Stimulated activated naive CD8-positive, alpha-beta T cell treated with anti-CD3 and anti-CD28 coated beads, Interleukin-15, Interleukin-2, amounts not matched to agents 100 ng/mL and 50 ng/mL, for 24 hours (primary cell): ENCODE measurements at regions not wholly inside any gene's neighbourhood (a gene's known extent, or its start where the extent isn't known, plus 50 kb on each side); places are given as distances from the start of the nearest gene placed in this dataset.
"Not testable (repeated sequence)": the region's sequence is repeated elsewhere in the genome, so short reads cannot be mapped to it uniquely, and the experiment has no call there.

ENCODE experiments used
- H3K27ac Mint-ChIP-seq: one replicate; pipeline ENCODE4 v1.8.0; 2021; ENCODE audit warnings: mild to moderate bottlenecking, mixed read lengths
- H3K27me3 Mint-ChIP-seq: one replicate; pipeline ENCODE4 v1.8.0; 2021; ENCODE audit warnings: mixed read lengths
- H3K36me3 Mint-ChIP-seq: one replicate; pipeline ENCODE4 v1.8.0; 2021; ENCODE audit warnings: low read depth, mixed read lengths
- H3K4me1 Mint-ChIP-seq: one replicate; pipeline ENCODE4 v1.8.0; 2021; ENCODE audit warnings: low read depth, mixed read lengths
- H3K4me3 Mint-ChIP-seq: one replicate; pipeline ENCODE4 v1.8.0; 2021; ENCODE audit warnings: mild to moderate bottlenecking, mixed read lengths
- H3K9me3 Mint-ChIP-seq: one replicate; pipeline ENCODE4 v1.8.0; 2021; ENCODE audit warnings: mixed read lengths

DNA sequence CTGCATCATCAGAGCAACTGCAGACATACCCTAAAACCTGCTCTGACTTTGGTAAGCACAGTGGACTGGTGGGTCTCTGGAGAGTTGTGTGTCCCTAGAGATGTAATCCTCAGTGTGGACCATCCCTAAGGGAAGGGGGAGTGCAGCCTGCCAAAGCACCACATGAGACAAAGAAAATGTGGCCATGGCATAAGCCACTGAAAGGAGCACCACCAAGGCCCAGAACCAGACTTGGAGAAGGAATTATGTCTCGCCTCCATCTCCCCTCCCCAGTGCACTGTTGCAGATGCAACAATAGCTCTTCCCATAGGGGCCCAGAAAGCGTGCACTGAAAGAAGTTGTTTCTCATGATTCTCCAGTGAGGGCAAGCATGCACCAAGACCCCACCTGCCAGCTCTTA, 69.7 kb upstream of the AGAP9 start:
- not testable (repeated sequence) for H3K9me3 Mint-ChIP-seq, H3K36me3 Mint-ChIP-seq, H3K4me3 Mint-ChIP-seq, H3K27ac Mint-ChIP-seq, H3K4me1 Mint-ChIP-seq
- H3K27me3 Mint-ChIP-seq = peaks cover 25% of the 10 kb centered on the region

GRCh38 chr10:47590956-47591355, 67.5 kb upstream of the AGAP9 start:
- H3K4me1 Mint-ChIP-seq, H3K36me3 Mint-ChIP-seq, H3K4me3 Mint-ChIP-seq, H3K9me3 Mint-ChIP-seq, H3K27ac Mint-ChIP-seq: not testable (repeated sequence)
- peaks cover 20% of the 10 kb centered on the region for H3K27me3 Mint-ChIP-seq

GRCh38 chr10:47590534-47590933, 67.1 kb upstream of the AGAP9 start:
- H3K27me3 Mint-ChIP-seq = peaks cover 19% of the 10 kb centered on the region
- H3K27ac Mint-ChIP-seq, H3K36me3 Mint-ChIP-seq, H3K4me3 Mint-ChIP-seq, H3K9me3 Mint-ChIP-seq, H3K4me1 Mint-ChIP-seq: not testable (repeated sequence)

- H3K27ac Mint-ChIP-seq, H3K4me3 Mint-ChIP-seq, H3K36me3 Mint-ChIP-seq, H3K27me3 Mint-ChIP-seq, H3K9me3 Mint-ChIP-seq, H3K4me1 Mint-ChIP-seq: not testable (repeated sequence)
Measured at GRCh38 chr10:47582051-47582450, 58.6 kb upstream of the AGAP9 start.

- H3K27ac Mint-ChIP-seq, H3K27me3 Mint-ChIP-seq, H3K9me3 Mint-ChIP-seq, H3K4me3 Mint-ChIP-seq, H3K36me3 Mint-ChIP-seq, H3K4me1 Mint-ChIP-seq: not testable (repeated sequence)
Measured at GRCh38 chr10:47580063-47580462, 56.6 kb upstream of the AGAP9 start.

DNA sequence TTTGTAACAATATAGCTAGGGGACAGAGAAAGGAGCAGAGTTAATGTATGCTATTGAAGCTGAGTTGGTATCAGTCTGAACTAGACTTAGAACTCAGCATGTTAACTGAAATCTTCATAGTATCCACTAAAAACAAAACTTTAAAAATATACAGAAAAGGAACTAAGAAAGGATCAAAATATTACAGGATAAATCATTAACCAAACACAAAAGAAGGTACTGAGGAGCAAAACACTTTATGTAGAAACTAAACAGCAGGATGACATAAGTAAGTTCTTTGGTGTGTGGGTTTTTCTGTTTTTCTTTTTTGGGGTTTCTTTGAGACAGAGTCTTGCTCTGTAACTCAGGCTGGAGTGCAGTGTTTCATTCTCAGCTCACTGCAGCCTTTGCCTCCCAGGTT, 55.1 kb upstream of the AGAP9 start:
- H3K9me3 Mint-ChIP-seq, H3K4me1 Mint-ChIP-seq, H3K27ac Mint-ChIP-seq, H3K36me3 Mint-ChIP-seq, H3K4me3 Mint-ChIP-seq, H3K27me3 Mint-ChIP-seq: not testable (repeated sequence)
